HG03457 (cell line): ENCODE measurements at regions not wholly inside any gene's neighbourhood (a gene's known extent, or its start where the extent isn't known, plus 50 kb on each side); places are given as distances from the start of the nearest gene placed in this dataset.
"Not testable (repeated sequence)": the region's sequence is repeated elsewhere in the genome, so short reads cannot be mapped to it uniquely, and the experiment has no call there.

Source experiments
- ATAC-seq: cut with Tn5 transposase; IDR thresholded peaks from one replicate; pipeline ENCODE4 v1.9.1; 2021; ENCODE audit warnings: moderate number of reproducible peaks; ENCODE audit not compliant: unreplicated experiment

DNA sequence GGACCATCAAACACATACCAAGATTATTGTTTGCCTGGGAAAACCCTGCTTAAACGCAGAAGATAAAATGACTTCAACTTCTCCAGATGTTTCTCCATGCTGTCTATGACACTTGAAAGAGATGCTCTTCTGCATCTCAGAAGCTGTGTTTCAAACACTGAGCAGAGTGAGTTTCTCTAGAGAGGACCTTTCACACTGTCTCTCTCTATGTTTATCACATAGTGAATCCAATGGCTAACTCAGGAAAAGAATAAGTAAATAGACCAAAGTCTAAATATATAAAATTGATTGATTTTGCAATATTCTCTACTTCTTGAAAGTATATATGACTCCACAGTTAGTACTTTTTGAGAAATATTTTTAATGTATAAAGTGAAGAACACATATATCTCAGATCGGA lies 325.6 kb upstream of the USP15 start:
- ATAC-seq = no peak

DNA sequence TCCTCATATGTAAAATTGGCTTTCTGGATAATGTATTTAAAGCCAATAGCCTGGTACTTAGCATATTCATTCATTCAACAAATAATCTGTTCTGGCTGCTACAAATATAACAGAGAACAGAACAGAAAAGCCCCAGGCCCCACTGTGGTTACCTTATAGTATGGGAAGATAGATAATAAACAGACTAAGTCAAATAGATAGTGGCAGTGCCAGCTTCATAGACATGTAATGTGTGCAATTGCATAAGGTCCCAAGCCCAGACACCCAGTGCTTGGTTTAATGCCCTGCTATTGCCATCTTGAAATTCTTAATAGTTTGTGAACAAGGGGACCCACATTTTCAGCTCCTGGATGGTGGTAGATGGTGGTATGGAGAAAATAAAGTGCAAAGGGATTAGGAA lies 320.2 kb upstream of the USP15 start:
- no peak for ATAC-seq

DNA sequence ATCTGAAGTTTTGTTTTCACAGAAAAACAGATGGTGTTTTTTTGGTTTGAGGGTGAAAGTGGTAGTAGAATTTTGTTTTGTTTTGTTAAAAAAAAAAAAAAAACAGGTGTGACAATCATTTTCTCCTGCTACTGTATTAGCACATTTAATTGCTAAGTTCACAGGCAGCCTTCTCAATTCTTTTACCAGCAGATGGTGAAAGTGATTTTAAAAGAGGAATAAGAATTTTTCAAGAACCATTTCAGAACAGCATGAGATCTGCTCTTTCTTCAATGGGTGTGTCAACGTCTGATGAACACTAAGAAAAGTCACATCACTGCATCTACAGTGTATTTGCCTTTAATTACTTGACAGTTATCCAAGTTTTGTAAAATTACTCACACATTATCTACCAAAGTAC lies 303.7 kb upstream of the USP15 start:
- ATAC-seq = no peak

DNA sequence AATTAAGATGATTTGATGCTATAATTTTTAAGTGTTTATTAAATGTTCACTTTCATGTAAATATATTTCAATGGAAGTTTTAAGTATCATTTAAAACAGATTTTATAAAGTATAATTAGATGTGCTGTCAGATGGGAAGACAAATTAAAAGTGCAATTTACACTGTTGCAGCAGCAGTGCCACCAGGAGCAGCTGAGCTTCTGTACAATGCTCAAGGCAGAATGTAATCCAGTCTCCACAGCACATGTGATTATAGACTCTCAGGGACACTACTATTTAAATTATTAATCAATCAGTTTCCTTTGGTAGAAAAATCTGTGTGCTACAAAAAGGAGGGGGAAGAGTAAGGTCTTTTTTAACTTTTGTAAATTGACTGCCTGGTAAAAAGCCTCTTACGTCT lies 285.7 kb upstream of the USP15 start:
- ATAC-seq = no peak

DNA sequence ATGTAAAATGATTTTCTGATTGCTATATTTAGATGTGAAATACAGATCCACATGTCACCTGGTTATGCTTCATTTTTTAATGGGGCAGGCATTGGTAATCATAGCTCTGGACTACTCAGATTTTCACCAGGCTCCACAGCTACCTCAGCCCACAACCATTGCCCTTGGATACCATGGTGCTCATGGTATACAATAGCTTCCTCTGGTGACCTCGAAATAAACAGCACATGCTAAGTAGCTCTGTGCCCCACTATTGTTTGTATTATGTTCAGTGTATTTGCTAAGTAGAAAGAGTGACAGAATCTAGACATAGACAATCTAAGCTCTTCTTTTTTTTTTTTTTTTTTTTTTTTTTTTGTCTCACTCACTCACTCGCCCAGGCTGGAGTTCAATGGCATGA lies 274.4 kb upstream of the USP15 start:
- no peak for ATAC-seq

DNA sequence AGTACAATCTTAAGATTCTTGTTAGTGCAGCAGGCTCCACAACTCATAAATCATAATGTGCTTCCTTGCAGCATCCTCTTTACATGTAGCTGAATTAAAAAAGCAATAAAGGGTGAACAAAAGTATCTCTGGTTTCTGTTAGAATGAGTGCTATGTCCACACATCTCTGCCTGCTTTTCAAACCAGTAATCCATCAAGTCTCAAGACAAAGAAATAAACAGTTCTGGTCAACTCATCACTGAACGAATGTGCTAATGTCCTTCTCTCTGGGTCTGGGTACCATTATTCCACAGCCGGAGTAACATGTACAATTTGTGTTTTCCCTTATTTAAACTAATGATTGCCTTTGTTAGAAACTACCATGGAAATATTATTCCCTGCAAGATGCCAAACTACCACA lies 273.0 kb upstream of the USP15 start:
- ATAC-seq = no peak

DNA sequence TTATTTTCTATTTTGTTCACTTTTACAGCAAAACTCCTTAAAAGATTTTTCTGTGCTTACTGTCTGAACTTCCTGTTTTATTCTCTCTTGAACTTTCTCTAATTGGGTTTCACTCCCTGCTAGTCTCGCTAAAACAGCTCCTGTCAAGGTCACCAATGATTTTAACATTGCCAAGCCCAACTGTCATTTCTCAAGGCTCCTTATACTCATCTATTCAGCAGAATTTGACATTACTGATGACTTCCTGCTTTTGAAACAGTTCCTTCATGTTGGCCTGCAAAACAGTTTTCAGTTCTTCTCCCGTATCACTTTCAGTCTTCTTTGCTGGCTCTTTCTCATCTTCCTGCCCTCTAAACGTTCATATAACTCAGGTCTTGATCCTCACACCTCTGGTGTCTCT lies 268.5 kb upstream of the USP15 start:
- ATAC-seq = no peak

DNA sequence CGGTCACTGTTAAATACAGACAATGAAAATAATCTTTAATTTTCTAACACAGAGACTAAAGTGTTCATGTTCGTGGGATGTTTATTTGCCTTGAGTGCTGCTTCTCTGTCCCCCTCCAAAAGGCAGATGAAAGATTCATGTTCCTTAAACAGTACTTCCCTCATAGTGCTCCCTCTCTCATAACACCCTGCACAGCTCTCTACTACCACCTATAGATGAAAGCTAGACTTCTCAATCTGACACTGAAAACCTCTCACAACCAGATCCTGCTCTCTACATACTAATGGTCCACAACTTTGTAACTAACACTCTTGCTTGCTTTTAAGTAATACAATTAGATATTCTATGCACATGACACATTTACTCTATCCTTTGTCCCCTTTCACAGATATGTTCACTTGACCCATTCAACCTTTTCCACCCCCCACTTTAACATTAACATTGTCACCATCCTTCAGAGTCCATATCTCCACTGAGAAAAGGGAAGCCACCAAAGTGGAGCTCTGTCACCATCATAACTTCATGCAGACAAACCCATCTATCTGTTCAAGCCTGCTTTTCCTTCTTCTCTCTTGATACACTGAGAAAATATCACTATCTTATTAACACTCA lies 266.4 kb upstream of the USP15 start:
- ATAC-seq = peak; percentile 81

DNA sequence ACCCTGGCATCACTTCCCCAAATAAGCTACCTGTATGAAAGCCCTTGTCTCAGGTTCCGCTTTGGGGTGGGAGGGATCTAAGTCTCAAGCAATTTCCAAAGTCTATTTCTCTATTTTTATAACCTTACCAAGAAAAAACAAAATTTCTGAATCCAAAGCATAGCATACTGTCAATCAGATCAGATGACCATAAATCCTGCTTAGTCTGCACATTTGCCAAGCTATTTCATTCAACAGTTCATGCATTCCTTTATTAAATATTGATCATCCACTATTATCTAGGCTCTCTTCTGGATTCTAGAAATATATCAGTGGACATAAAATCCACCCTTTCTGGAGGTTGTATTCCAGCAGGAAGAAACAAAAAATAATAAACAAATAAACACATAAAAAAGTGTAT lies 263.5 kb upstream of the USP15 start:
- no peak for ATAC-seq

DNA sequence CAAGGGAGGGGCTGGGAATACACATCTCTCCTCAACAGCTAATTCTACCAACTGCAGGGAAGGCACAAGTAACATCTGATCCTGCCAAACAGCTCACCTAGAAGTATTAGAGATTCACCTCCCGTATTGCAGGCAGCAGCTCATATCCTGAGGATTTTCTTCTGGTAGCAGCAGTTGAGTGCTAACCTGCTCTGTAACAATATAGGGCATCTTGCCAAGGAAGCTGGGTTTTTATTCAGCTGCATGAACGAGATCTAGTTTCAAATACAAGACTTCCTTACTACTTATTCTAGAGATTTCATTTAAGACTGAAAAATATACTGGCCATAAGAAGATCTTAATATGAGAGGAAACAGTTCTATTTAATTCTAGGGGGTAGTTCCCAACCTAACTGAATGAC lies 261.4 kb upstream of the USP15 start:
- no peak for ATAC-seq

DNA sequence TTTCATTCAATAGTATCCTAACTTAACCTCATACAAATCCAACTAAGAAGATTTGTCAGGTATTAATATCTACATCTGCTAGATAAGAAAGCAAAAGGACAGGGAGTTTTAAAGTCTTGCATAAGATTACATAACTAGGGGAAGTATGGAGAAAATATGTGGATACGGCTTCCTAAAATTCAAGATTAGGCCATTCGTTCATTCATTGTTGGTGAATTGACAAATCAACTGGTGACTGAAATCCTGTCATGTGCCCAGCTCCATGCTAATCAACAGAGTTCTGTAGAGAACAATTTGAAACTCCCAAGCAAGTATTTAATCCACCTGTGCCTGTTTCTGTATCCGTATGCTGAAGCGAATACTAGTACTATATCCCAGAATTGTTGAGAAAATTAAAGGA lies 260.9 kb upstream of the USP15 start:
- ATAC-seq = no peak

DNA sequence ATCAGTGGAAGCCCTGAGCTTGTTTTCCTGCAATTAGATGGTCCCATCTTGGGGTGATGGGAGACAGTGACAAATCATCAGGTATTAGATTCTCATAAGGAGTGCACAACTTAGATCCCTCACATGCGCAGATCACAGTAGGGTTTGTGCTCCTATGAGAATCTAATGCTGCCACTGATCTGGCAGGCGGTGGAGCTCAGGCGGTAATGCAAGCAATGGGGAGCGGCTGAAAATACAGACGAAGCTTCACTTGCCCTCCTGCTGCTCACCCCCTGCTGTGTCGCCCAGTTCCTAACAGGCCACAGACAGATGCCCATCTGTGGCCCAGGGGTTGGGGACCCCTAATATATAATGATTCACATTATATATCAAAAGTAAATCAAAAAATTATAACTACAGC lies 258.8 kb upstream of the USP15 start:
- ATAC-seq = no peak

DNA sequence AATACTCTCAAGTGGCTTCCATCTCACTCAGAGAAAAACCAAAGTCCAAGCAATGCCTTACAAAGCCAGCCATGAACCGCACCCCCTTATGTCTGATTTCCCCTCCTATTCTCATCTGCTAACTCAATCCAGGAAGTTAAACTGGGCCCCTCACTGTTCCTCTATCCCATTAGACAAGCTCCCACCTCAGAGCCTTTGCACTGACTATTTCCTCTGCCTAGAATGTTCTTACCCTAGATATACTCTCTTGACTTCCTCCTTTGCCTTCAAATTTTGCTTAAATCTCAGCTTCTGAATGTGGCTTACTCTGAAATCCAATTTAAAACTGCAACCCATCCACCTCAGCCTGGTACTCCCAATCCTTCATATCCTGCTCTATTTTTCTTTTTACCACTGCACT lies 257.0 kb upstream of the USP15 start:
- ATAC-seq = no peak

DNA sequence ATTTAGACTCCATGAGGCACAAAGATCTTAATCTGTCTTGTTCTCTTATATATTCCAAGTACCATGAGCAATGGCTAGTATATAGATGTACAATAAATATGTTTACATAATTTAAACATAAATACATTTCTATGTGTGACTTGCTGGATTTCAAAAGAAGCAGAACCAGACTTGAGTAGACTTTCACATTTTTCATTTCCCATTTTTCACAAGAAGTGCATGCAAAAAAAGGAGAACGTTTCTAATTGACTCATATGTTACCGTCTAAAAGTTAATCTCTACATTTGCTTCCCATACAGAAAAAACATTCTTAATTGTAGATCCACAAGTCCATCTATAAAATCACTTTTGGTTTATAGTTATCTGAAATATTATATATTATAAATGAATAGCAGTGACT lies 256.5 kb upstream of the USP15 start:
- ATAC-seq = no peak

DNA sequence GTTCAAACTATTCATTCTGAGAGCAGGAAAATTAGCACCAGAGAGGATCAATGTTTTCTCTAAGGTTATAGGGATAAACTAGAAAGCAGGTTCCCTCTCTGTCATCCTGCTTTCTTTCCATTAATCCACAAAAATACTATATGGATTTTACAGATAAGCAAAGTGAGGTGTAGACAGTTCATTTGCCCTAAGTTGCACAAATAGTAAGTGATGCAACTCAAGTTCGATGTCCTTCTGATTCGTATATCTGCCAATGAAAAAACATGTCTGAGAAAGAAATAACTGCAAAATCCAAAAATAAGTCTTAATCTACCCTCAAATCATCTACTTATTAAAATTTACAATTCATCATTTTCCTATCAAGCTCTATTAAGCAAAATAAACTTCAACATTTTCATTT lies 254.6 kb upstream of the USP15 start:
- no peak for ATAC-seq

DNA sequence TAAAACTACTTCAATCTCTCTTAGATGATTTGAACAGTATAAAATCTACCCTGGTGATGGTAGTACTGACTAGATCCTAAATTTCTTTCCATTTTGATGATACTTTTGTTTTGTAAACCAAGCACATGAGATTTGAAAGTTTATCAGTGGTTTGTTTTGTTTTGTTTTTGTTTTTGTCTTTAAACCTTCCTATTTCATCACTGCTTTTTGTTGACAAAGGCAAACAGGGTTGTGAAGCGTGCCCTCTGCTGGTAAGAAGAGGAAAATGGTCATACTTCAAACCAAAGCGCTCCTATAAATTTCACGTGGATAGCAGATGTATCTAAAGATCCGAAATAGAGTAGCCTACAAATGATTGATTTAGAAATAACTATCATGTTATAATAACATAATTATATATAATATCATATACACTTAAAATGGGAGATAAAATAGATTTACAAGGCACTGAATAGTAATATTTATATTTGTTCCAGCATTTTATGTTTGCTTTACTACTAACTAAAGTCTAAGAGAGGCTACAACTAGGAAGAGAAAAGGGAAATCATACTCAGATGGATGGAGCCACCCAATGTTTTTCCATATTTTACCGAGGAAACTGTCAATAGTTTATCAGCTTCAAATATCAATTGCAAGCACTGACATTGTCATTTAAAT lies 254.0 kb upstream of the USP15 start:
- no peak for ATAC-seq

DNA sequence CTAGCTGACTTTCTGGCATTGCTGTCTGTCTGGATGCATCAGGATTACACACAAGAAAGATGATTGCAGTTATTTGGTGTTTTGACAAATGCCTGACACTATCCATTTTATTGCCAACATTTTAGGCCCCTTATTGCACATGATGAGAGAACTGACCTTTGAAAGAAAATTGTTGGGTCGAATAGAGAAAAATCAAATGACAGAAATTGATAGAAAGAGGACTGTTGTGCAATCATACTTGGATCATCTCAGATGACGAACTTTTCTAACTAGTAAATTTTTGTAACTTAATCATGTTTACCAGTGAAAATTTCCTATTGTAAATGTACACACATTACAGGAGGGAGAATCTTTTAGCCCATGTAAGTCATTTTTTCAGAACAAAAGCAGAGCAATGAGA lies 251.5 kb upstream of the USP15 start:
- ATAC-seq = no peak

DNA sequence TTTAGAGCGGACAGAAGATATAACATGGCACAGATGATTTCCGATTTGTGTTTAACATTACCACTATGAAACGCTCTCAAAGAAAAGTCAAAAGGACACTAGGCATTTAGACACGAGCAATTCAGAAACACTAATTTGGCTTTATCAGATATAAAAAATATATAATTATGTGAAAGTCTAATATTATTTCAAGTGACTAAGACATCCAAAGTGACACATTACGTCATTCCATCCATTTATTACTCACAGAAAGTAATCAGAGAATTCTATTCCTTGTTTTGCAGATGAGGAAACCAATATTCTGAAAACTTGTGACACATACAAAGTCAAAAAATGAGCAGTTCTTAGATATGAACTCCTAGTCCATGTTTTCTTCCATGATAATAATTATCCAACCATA lies 250.8 kb upstream of the USP15 start:
- ATAC-seq = no peak

DNA sequence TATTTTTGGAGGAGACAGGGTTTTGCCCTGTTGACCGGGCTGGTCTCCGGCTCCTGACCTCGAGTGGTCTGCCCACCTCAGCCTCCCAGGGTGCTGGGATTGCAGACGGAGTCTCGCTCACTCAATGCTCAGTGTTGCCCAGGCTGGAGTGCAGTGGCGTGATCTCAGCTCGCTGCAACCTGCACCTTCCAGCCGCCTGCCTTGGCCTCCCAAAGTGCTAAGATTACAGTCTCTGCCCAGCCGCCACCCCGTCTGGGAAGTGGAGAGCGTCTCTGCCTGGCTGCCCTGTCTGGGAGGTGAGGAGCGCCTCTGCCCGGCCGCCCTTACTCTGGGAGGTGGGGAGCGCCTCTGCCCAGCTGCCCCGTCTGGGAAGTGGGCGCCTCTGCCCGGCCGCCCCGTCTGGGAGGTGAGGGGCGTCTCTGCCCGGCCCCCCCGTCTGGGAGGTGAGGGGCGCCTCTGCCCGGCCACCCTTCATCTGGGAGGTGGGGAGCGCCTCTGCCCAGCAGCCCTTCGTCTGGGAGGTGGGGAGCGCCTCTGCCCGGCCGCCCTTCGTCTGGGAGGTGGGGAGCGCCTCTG lies 249.8 kb upstream of the USP15 start:
- not testable (repeated sequence) for ATAC-seq

DNA sequence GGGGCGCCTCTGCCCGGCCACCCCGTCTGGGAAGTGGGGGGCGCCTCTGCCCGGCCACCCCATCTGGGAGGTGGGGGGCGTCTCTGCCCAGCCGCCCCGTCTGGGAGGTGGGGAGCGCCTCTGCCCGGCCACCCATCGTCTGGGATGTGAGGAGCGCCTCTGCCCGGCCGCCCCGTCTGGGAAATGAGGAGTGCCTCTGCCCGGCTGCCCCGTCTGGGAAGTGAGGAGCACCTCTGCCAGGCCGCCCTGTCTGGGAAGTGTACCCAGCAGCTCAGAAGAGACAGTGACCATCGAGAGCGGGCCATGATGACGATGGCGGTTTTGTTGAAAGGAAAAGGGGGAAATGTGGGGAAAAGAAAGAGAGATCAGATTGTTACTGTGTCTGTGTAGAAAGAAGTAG lies 249.2 kb upstream of the USP15 start:
- not testable (repeated sequence) for ATAC-seq

DNA sequence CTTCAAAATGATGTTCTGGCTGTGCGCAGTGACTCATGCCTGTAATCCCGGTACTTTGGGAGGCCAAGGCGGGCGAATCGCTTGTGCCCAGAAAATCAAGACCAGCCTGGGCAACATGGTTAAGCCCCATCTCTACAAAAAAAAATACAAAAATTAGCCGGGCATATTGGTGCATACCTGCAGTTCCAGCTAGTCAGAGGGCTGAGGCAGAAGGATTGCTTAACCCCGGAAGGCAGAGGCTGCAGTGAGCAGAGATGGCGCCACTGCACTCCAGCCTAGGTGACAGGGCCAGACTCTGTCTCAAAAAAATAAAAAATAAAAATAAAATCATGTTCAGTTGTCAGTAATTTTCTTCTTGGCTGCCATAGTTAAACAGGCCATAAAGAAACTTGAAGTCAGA lies 245.9 kb upstream of the USP15 start:
- ATAC-seq = no peak

DNA sequence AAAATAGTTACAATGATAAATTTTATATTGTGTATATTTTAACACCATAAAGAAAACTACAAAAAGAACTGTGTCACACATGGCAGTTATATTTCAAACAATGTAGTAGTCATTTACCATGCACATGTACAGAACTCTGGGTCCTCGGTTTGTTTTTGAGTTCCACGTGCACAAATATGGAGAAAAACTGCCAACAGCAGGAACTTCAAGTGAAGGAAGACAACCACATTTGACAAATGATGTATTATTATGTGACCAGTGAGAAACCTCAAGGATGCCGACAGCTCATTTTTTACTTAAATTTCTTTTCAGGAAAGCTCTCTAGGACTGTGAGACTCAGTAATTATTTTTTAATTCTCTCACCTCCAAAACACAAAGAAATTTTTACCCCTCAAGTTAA lies 244.2 kb upstream of the USP15 start:
- no peak for ATAC-seq

DNA sequence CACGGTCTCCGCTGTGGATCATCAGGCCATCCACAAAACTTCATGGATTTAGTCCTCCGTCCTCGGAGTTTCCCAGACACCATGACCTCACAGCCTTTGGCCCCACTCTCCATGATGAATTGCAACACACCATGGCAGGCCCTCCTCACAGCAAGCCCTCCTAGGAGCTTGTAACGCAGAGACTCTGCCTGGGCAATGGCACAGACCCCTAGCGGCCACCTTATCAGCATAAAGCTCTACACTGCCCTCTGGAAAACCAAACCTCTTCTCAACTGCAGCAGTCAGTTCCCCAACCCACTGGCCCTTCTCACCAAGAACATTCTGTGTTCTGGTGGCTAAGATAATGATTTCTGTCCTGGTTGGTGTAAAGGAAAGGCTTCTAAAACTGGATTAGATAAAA lies 238.4 kb upstream of the USP15 start:
- ATAC-seq = no peak
